H1 (cell line): ENCODE measurements at regions not wholly inside any gene's neighbourhood (a gene's known extent, or its start where the extent isn't known, plus 50 kb on each side); places are given as distances from the start of the nearest gene placed in this dataset.

Source experiments
- ASH2L ChIP-seq: fragments of 200-600, 300-600 bp; sonication (generic); IDR thresholded peaks from one replicate; pipeline ENCODE4 v1.7.1; 2017; ENCODE audit warnings: low read length
- EZH2 ChIP-seq: fragments of 200-600 bp; sonication (generic); IDR thresholded peaks from 2 replicates; pipeline ENCODE4 v1.7.1; 2012; ENCODE audit warnings: low read depth, mild to moderate bottlenecking, moderate library complexity, low read length, inconsistent platforms; ENCODE audit not compliant: severe bottlenecking
- YY1 ChIP-seq: IDR thresholded peaks from 2 replicates; pipeline ENCODE4 v1.6.1; 2011; ENCODE audit warnings: low read depth, mild to moderate bottlenecking, low read length
- TF ChIP-seq, protein P1 (sequence below), 3 experiments: IDR thresholded peaks; 1 replicate in 2 of 3; 2 replicates in 1 of 3; pipeline versions ENCODE4 v1.5.1 to v1.6.1; 2011; ENCODE audit warnings: low read length in 3 of 3, mild to moderate bottlenecking in 3 of 3, inconsistent platforms in 2 of 3, low read depth in 1 of 3, moderate library complexity in 1 of 3; ENCODE audit not compliant: insufficient read depth in 1 of 3; ENCODE audit errors: control extremely low read depth in 1 of 3

DNA sequence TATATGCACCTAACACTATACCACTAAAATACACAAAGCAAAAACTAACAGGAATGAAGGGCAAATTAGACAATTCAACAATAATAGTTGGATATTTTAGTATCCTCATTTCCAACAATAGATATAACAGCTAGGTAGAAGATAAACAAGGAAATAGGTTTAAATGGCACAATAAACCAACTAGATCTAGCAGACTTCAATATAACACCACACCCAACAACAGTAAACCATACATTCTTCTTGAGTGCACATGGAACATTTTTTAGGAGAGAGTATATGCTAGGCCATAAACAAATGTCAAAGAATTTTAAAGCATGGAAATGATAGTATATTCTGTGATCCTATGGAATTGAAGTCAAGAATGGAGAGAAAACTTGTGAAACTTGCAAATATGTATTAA, 138.4 kb downstream of the NDUFA10 start:
- TF ChIP-seq, protein P1, sequence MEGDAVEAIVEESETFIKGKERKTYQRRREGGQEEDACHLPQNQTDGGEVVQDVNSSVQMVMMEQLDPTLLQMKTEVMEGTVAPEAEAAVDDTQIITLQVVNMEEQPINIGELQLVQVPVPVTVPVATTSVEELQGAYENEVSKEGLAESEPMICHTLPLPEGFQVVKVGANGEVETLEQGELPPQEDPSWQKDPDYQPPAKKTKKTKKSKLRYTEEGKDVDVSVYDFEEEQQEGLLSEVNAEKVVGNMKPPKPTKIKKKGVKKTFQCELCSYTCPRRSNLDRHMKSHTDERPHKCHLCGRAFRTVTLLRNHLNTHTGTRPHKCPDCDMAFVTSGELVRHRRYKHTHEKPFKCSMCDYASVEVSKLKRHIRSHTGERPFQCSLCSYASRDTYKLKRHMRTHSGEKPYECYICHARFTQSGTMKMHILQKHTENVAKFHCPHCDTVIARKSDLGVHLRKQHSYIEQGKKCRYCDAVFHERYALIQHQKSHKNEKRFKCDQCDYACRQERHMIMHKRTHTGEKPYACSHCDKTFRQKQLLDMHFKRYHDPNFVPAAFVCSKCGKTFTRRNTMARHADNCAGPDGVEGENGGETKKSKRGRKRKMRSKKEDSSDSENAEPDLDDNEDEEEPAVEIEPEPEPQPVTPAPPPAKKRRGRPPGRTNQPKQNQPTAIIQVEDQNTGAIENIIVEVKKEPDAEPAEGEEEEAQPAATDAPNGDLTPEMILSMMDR (IDR thresholded peaks at IDR 0.05; ENCODE audit: control extremely low read depth in 1 of 3, insufficient read depth in 1 of 3, low read depth in 1 of 3, low read length in 3 of 3) = no peak
- TF ChIP-seq YY1 (no peak), EZH2 (no peak), ASH2L (no peak)
